A673 (cell line): ENCODE measurements at regions not wholly inside any gene's neighbourhood (a gene's known extent, or its start where the extent isn't known, plus 50 kb on each side); places are given as distances from the start of the nearest gene placed in this dataset.

Experiments
- BruUV-seq: library from RNA; stranded (reverse); fragments of 400-500 nt; replicated peaks from 2 replicates; lab custom pipeline; 2021; lab: Mats Ljungman, UMichigan
- CTCF ChIA-PET: fragments of 300-600 bp; sonication (Branson Sonifier 250); formaldehyde crosslinking; loops from one replicate; lab custom pipeline; 2022; ENCODE audit warnings: antibody characterized with exemption; lab: Charles Lee
- POLR2A ChIA-PET: fragments of 300-600 bp; sonication (Branson Sonifier 250); formaldehyde crosslinking; loops from one replicate; lab custom pipeline; 2022; ENCODE audit warnings: antibody characterized with exemption; ENCODE audit not compliant: low non-redundant PET; lab: Charles Lee
- DNase-seq: peaks from one replicate; pipeline ENCODE4 v3.0.0-alpha.2; 2015; ENCODE audit warnings: low spot score
- H3K27ac ChIP-seq: fragments of 200-600 bp; sonication (generic); 2 replicates; pipeline ENCODE4 v1.5.1; 2016; ENCODE audit warnings: mixed run types, low read depth, mild to moderate bottlenecking, mixed read lengths, antibody characterized with exemption, low read length; ENCODE audit not compliant: poor library complexity, severe bottlenecking
- H3K27me3 ChIP-seq: fragments of 200-600 bp; sonication (generic); replicated peaks from 2 replicates; pipeline ENCODE4 v1.6.1; 2017; ENCODE audit warnings: mixed run types, low read depth, mild to moderate bottlenecking, mixed read lengths, antibody characterized with exemption, low read length; ENCODE audit not compliant: insufficient read depth, poor library complexity
- H3K36me3 ChIP-seq: fragments of 200-600 bp; sonication (generic); 2 replicates; pipeline ENCODE4 v1.6.1; 2016; ENCODE audit warnings: mixed run types, mild to moderate bottlenecking, mixed read lengths, antibody characterized with exemption, low read length; ENCODE audit not compliant: insufficient read depth, poor library complexity, severe bottlenecking
- H3K4me1 ChIP-seq: fragments of 200-600 bp; sonication (generic); 2 replicates; pipeline ENCODE4 v1.6.1; 2017; ENCODE audit warnings: mixed run types, mild to moderate bottlenecking, mixed read lengths, antibody characterized with exemption, low read length; ENCODE audit not compliant: insufficient read depth, poor library complexity, severe bottlenecking
- H3K4me3 ChIP-seq: fragments of 200-600 bp; sonication (generic); 2 replicates; pipeline ENCODE4 v1.5.1; 2016; ENCODE audit warnings: low read depth, mixed run types, mild to moderate bottlenecking, mixed read lengths, low read length; ENCODE audit not compliant: poor library complexity, severe bottlenecking
- H3K9me3 ChIP-seq: fragments of 200-600 bp; sonication (generic); 2 replicates; pipeline ENCODE4 v1.6.1; 2016; ENCODE audit warnings: mixed run types, low read depth, mild to moderate bottlenecking, mixed read lengths, antibody characterized with exemption, low read length; ENCODE audit not compliant: poor library complexity, severe bottlenecking
- CTCF ChIP-seq: fragments of 300-800, 200-600 bp; sonication (generic); conservative IDR thresholded peaks from 2 replicates; pipeline ENCODE4 v1.5.1; 2017; ENCODE audit warnings: low read depth, mild to moderate bottlenecking, antibody characterized with exemption, low read length, moderate library complexity, mixed read lengths
- EZH2 ChIP-seq: fragments of 200-600 bp; sonication (generic); IDR thresholded peaks from 2 replicates; pipeline ENCODE4 v1.6.1; 2017; ENCODE audit warnings: borderline replicate concordance, low read depth, mild to moderate bottlenecking, mixed read lengths, antibody characterized with exemption, low read length; ENCODE audit not compliant: poor library complexity, severe bottlenecking
- intact Hi-C: fragments of 100-400 bp; cut with micrococcal nuclease; formaldehyde crosslinking; loops from one replicate; pipeline ENCODE4 v1.10.0; 2022; ENCODE audit not compliant: unreplicated experiment

GRCh38 chr14:89089330-89089729 lies 264.9 kb downstream of the TTC8 start:
- BruUV-seq, result no TSS peak
- TF ChIP-seq EZH2, result no peak
- no peak for TF ChIP-seq CTCF
- DNase-seq, result no peak
- Histone ChIP-seq H3K4me3 (no peak overlapping the region), H3K4me1 (no peaks in the 10 kb centered on the region), H3K9me3 (no peaks in the 10 kb centered on the region), H3K36me3 (no peaks in the 10 kb centered on the region), H3K27ac (no peak overlapping the region), H3K27me3 (no peaks in the 10 kb centered on the region)
- intact Hi-C loops, result no loop called here
- CTCF ChIA-PET, result no interaction called here
- POLR2A ChIA-PET, result no interaction called here

GRCh38 chr14:89091781-89092180 lies 267.3 kb downstream of the TTC8 start:
- Histone ChIP-seq H3K4me3 (no peak overlapping the region), H3K36me3 (no peaks in the 10 kb centered on the region), H3K27ac (no peak overlapping the region), H3K4me1 (no peaks in the 10 kb centered on the region), H3K9me3 (no peaks in the 10 kb centered on the region), H3K27me3 (no peaks in the 10 kb centered on the region)
- no TSS peak for BruUV-seq
- TF ChIP-seq CTCF (no peak), EZH2 (no peak)
- no peak for DNase-seq
- intact Hi-C loops, result no loop called here
- CTCF ChIA-PET, result no interaction called here
- POLR2A ChIA-PET, result no interaction called here

GRCh38 chr14:89093083-89093730 lies 268.8 kb downstream of the TTC8 start:
- no peaks in the 10 kb centered on the region for H3K27me3 ChIP-seq
- ChIA-PET CTCF (no interaction called here), POLR2A (no interaction called here)
- DNase-seq, result no peak
- BruUV-seq, result no TSS peak
- no peaks in the 10 kb centered on the region for H3K9me3 ChIP-seq
- H3K4me3 ChIP-seq, result no peak overlapping the region
- no peaks in the 10 kb centered on the region for H3K4me1 ChIP-seq
- H3K36me3 ChIP-seq, result no peaks in the 10 kb centered on the region
- intact Hi-C loops, result no loop called here
- H3K27ac ChIP-seq, result no peak overlapping the region
- no peak for TF ChIP-seq CTCF
- TF ChIP-seq EZH2, result no peak
